Endothelial cell of umbilical vein (primary cell): ENCODE measurements at regions not wholly inside any gene's neighbourhood (a gene's known extent, or its start where the extent isn't known, plus 50 kb on each side); places are given as distances from the start of the nearest gene placed in this dataset.

Experiments
- BruUV-seq: library from RNA; stranded (reverse); fragments of 400-500 nt; replicated peaks from 2 replicates; lab custom pipeline; 2021; lab: Mats Ljungman, UMichigan
- CTCF ChIA-PET: fragments of 300-600, 350-600 bp; sonication (Branson Sonifier 250); formaldehyde crosslinking; loops from one replicate; lab custom pipeline; 2021; ENCODE audit warnings: antibody characterized with exemption, inconsistent platforms; lab: Charles Lee
- POLR2A ChIA-PET: fragments of 300-600, 350-600 bp; sonication (Branson Sonifier 250); formaldehyde crosslinking; loops from one replicate; lab custom pipeline; 2021; ENCODE audit warnings: antibody characterized with exemption, inconsistent platforms; lab: Charles Lee
- DNase-seq: peaks from one replicate; pipeline ENCODE4 v3.0.0-alpha.2; 2011; ENCODE audit warnings: low read depth, low spot score
- FAIRE-seq: peaks from 2 replicates; lab custom pipeline; 2011; peaks lifted over from hg19 to GRCh38; lab: Jason Lieb, UNC
- H2AFZ ChIP-seq: 2 replicates; pipeline ENCODE4 v1.6.0; 2012; ENCODE audit warnings: low read depth, low read length, control low read depth, inconsistent platforms
- H3K27ac ChIP-seq: 2 replicates; pipeline ENCODE4 v1.5.1; 2011; ENCODE audit warnings: low read depth, mild to moderate bottlenecking, control low read depth, low read length, moderate library complexity; ENCODE audit not compliant: insufficient read depth
- H3K27me3 ChIP-seq, 2 experiments: 2 replicates each; pipeline versions ENCODE4 v1.6.0 to v1.6.1; 2011; ENCODE audit warnings: low read length in 2 of 2, mixed read lengths in 1 of 2; ENCODE audit not compliant: control insufficient read depth in 2 of 2, insufficient read depth in 2 of 2
- H3K36me3 ChIP-seq, 2 experiments: 2 replicates in 1 of 2; 3 replicates in 1 of 2; pipeline ENCODE4 v1.5.1; 2011; ENCODE audit warnings: low read length in 2 of 2, mild to moderate bottlenecking in 1 of 2, moderate library complexity in 1 of 2; ENCODE audit not compliant: control insufficient read depth in 2 of 2, insufficient read depth in 2 of 2; ENCODE audit errors: extremely low read depth in 1 of 2
- H3K4me1 ChIP-seq: 3 replicates; pipeline ENCODE4 v1.5.1; 2011; ENCODE audit warnings: mild to moderate bottlenecking, low read length; ENCODE audit not compliant: control insufficient read depth, insufficient read depth; ENCODE audit errors: extremely low read depth
- H3K4me2 ChIP-seq: 2 replicates; pipeline ENCODE4 v1.6.1; 2011; ENCODE audit warnings: low read length, control low read depth, mixed read lengths; ENCODE audit not compliant: insufficient read depth
- H3K4me3 ChIP-seq, 3 experiments: fragments of 200-600 bp in 1 of 3; sonication (generic), shearing (Covaris generic) in 1 of 3; replicated peaks in 1 of 3; 2 replicates each; pipeline ENCODE4 v1.5.1; 2011 to 2016; ENCODE audit warnings: control low read depth in 3 of 3, low read length in 3 of 3, mild to moderate bottlenecking in 2 of 3, inconsistent platforms in 1 of 3, low read depth in 1 of 3, moderate library complexity in 1 of 3; ENCODE audit not compliant: insufficient read depth in 1 of 3
- H3K79me2 ChIP-seq: 2 replicates; pipeline ENCODE4 v1.6.0; 2012; ENCODE audit warnings: low read length, inconsistent platforms; ENCODE audit not compliant: control insufficient read depth, insufficient read depth
- H3K9ac ChIP-seq: replicated peaks from 2 replicates; pipeline ENCODE3; 2011; ENCODE audit warnings: low read length, control low read depth; ENCODE audit not compliant: insufficient read depth; ENCODE audit errors: extremely low read depth
- H3K9me1 ChIP-seq: replicated peaks from 3 replicates; pipeline ENCODE4 v1.6.0; 2011; ENCODE audit warnings: mild to moderate bottlenecking, low read length; ENCODE audit not compliant: control insufficient read depth, insufficient read depth; ENCODE audit errors: extremely low read depth
- H3K9me3 ChIP-seq: replicated peaks from 2 replicates; pipeline ENCODE4 v1.5.1; 2012; ENCODE audit warnings: low read length, inconsistent platforms; ENCODE audit not compliant: control insufficient read depth, insufficient read depth
- H4K20me1 ChIP-seq: replicated peaks from 2 replicates; pipeline ENCODE3; 2011; ENCODE audit warnings: mild to moderate bottlenecking, low read length; ENCODE audit not compliant: control insufficient read depth, insufficient read depth; ENCODE audit errors: extremely low read depth
- CTCF ChIP-seq, 2 donors: IDR thresholded peaks; 1 replicate in 1 of 2; 2 replicates in 1 of 2; pipeline ENCODE4 v1.5.1; 2011; ENCODE audit warnings: low read length in 2 of 2, mild to moderate bottlenecking in 2 of 2, moderate library complexity in 2 of 2, control low read depth in 1 of 2, inconsistent platforms in 1 of 2, low read depth in 1 of 2; ENCODE audit not compliant: insufficient read depth in 1 of 2; ENCODE audit errors: extremely low read depth in 1 of 2
- EZH2 ChIP-seq: IDR thresholded peaks from 2 replicates; pipeline ENCODE4 v1.6.1; 2012; ENCODE audit warnings: borderline replicate concordance, low read depth, mild to moderate bottlenecking, moderate library complexity, low read length, inconsistent platforms; ENCODE audit not compliant: severe bottlenecking
- FOS ChIP-seq: IDR thresholded peaks from 2 replicates; pipeline ENCODE4 v1.6.1; 2011; ENCODE audit warnings: mild to moderate bottlenecking, low read length, moderate library complexity, borderline replicate concordance; ENCODE audit not compliant: insufficient read depth
- GATA2 ChIP-seq: IDR thresholded peaks from 2 replicates; pipeline ENCODE4 v1.7.0; 2011; ENCODE audit warnings: low read depth, mild to moderate bottlenecking, moderate library complexity, mixed read lengths, low read length; ENCODE audit not compliant: insufficient read length, insufficient read depth
- JUN ChIP-seq: IDR thresholded peaks from 2 replicates; pipeline ENCODE4 v1.6.1; 2011; ENCODE audit warnings: borderline replicate concordance, low read depth; ENCODE audit not compliant: insufficient read length, insufficient read depth
- MAX ChIP-seq: IDR thresholded peaks from 2 replicates; pipeline ENCODE4 v1.6.1; 2011; ENCODE audit not compliant: insufficient read depth, insufficient read length
- MYC ChIP-seq: IDR thresholded peaks from one replicate; pipeline ENCODE4 v1.6.1; 2011; ENCODE audit warnings: mild to moderate bottlenecking, low read depth, low read length
- POLR2A ChIP-seq: IDR thresholded peaks from 2 replicates; pipeline ENCODE4 v1.6.1; 2012; ENCODE audit warnings: low read depth, mild to moderate bottlenecking, control low read depth, low read length
- POLR2AphosphoS5 ChIP-seq: IDR thresholded peaks from 2 replicates; pipeline ENCODE4 v1.6.1; 2012; ENCODE audit warnings: low read depth, mild to moderate bottlenecking, control low read depth, low read length, moderate library complexity; ENCODE audit not compliant: insufficient read depth
- dilution Hi-C: fragments of 300-500 bp; cut with MboI; formaldehyde crosslinking; loops from one replicate; pipeline ENCODE4 v1.15.0; 2019; ENCODE audit warnings: low sequenced_read_pairs; ENCODE audit not compliant: extremely low pct_ligation_motif_present
- intact Hi-C: fragments of 100-400 bp; cut with micrococcal nuclease; formaldehyde crosslinking; loops from one replicate; pipeline ENCODE4 v1.10.0; 2022

- no peak overlapping the region for H3K9ac ChIP-seq
These were observed 115.6 kb upstream of the CYP1B1 start for GRCh38 chr2:38191516-38191915.

More at GRCh38 chr2:38191516-38191915, 115.6 kb upstream of the CYP1B1 start:
- H3K79me2 ChIP-seq: no peaks in the 10 kb centered on the region
- no peaks in the 10 kb centered on the region for H3K4me1 ChIP-seq
- no peak overlapping the region for H2AFZ ChIP-seq
- H3K4me3 ChIP-seq: no peak overlapping the region
- no peaks in the 10 kb centered on the region for H4K20me1 ChIP-seq
- TF ChIP-seq EZH2 (no peak), CTCF (IDR thresholded peaks at IDR 0.05; ENCODE audit: extremely low read depth in 1 of 2, insufficient read depth in 1 of 2, low read depth in 1 of 2, low read length in 2 of 2) (no peak), MYC (no peak), FOS (no peak), GATA2 (no peak), JUN (no peak), MAX (no peak), POLR2AphosphoS5 (no peak), POLR2A (no peak)
- no peak overlapping the region for H3K27ac ChIP-seq
- BruUV-seq: no TSS peak
- H3K36me3 ChIP-seq: no peaks in the 10 kb centered on the region
- FAIRE-seq (no peak), DNase-seq (no peak)
- intact Hi-C loops: no loop called here
- POLR2A ChIA-PET: no interaction called here
- H3K27me3 ChIP-seq: no peaks in the 10 kb centered on the region
- no peak overlapping the region for H3K4me2 ChIP-seq
- dilution Hi-C loops: no loop called here
- H3K9me3 ChIP-seq: no peaks in the 10 kb centered on the region
- H3K9me1 ChIP-seq: no peaks in the 10 kb centered on the region
- CTCF ChIA-PET: no interaction called here
